ENCODE measurements at regions not wholly inside any gene's neighbourhood (a gene's known extent, or its start where the extent isn't known, plus 50 kb on each side); places are given as distances from the start of the nearest gene placed in this dataset.
"Not testable (repeated sequence)": the region's sequence is repeated elsewhere in the genome, so short reads cannot be mapped to it uniquely, and the experiment has no call there.

DNA sequence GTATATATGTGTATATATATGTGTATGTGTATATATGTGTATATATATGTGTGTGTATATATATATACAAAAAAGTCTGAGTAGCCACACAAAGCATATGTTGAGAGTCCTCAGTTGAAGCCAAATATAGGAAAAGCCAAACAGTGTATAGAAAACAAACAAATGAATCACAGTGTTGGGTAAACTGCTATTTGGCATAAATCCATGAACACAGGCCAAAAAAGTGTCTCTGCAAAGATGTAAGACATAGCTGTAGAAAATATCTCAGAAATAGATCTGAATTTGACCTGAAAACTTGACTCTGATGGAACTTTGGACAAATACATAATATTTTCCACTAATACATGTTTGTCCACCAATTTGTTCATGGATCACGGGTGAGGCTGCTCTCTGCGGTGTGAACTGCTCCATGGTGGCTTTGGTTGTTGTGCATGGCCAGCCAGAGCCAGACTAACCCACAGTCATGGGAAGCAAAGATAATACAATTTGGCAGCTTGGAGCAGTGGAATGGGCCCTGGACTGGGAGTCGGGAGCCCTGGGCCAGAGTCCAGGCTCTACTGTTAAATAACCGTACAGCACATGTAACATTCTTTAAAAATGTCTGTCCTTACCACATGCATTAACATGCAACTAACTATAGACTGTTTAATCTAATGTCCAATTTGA lies 76.9 kb upstream of the EED start:
- no peak for DNase-seq (ENCODE audit: low read depth)

DNA sequence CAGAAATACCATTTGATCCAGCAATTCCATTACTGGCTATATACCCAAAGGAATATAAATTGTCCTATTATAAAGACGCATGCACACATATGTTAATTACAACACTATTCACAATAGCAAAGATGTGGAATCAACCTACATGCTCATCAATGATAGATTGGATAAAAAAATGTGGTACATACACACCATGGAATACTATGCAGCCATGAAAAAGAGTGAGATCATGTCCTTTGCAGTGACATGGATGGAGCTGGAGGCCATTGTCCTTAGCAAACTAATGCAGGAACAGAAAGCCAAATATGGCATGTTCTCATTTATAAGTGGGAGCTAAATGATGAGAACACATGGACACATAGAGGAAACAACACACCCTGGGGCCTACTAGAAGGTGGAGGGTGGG lies 78.3 kb upstream of the EED start:
- DNase-seq (ENCODE audit: low read depth): not testable (repeated sequence)

DNA sequence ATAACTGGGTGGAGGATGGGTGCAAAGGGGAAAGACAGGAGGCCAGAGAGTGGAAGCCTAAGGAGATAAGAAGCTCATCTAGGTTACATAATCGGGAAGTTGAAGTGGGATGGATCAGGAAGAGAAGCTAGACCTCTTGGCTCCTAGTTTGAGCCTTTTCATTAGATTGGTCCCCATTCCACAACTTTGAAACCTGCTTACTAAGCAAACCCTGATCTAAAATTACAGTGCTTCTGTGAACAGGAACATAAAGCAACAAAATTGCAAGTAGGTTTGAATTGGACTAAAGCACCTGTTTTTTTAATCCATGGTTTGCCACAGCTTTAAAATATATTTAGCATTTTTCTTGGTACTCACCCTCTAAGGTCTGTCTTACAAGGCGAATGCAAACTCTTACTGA lies 80.4 kb upstream of the EED start:
- DNase-seq (ENCODE audit: low read depth): no peak

DNA sequence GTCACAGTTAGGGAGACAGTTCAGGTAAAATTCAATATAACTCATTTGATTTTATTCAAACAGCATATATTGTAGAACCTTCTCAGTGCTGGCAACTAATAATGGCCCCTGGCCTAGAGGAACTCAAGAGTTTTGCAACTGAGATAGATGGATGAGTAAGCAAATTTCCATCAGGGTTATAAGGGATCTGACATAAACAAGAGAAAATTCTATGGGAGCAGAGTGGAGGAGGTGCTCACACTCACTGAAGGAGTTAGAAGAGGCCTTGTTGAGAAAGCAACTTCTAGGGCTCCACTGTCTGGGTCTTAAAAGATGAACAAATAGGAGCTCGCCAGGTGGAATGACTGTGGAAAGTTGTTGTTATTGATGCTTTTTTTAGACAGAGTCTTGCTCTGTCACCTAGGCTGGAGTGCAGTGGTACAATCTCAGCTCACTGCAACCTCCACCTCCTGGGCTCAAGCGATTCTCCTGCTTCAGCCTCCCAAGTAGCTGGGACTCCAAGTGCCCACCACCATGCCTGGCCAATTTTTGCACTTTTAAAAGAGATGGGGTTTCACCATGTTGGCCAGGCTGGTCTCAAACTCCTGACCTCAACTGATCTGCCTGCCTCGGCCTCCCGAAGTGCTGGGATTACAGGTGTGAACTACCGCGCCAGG lies 81.2 kb upstream of the EED start:
- DNase-seq (ENCODE audit: low read depth): not testable (repeated sequence)

DNA sequence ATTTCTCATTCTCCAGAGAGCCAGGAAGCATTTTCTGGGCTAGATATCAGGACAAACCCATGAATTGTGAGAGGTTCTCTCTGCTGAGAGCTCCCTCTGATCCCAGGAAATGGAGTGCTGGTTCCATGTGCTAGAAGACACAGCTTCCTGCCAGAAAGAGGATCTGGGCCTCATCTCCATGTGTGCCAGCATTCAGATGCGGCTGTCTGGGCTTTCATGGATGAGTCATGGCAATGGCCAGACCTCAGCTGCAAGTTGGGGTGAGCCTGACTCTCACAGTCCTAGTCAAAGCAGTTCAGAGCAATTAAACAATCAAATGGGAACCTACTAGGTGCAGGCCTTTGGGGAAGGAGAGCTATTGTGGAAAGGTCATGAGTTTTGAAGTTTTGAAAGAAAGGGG lies 82.3 kb upstream of the EED start:
- DNase-seq (ENCODE audit: low read depth): no peak

DNA sequence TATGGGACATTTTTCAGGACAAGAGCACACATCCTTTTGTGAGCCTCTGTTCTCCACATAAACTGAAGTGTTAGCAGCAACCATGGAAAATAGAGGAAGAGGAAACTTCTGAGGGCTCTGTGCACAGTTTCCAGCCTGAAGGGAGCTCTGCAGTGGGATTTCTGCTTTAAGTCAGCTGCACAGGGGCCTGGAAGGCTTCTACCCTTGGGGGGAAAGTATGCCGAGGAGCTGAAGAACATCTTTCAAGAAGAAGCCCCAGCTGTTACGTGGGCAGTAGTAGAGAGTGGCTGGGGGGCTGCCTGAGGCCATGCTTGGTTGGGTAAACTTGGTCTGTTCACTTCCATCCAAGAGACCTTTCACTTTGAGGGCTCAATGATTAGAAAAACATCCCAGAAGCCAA lies 82.7 kb upstream of the EED start:
- DNase-seq (ENCODE audit: low read depth): no peak

DNA sequence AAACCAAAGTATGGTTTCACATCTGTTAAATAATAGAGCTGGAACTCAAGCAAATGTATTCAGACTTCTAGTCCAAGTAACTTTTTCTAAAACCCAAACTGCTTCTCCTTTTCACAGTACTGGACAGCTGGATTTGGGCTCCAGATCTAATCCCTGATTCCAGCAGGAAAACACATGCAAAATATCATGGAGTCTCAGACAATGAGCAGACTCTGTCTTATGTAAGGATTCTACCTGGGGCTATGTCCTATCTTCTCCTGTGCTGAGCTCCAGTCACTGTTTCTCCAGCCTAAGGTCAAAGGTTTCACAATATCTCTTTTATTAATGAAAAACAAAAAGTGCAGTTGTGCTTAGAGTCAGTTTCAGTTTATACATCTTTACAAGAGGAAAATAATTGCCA lies 83.2 kb upstream of the EED start:
- no peak for DNase-seq (ENCODE audit: low read depth)

DNA sequence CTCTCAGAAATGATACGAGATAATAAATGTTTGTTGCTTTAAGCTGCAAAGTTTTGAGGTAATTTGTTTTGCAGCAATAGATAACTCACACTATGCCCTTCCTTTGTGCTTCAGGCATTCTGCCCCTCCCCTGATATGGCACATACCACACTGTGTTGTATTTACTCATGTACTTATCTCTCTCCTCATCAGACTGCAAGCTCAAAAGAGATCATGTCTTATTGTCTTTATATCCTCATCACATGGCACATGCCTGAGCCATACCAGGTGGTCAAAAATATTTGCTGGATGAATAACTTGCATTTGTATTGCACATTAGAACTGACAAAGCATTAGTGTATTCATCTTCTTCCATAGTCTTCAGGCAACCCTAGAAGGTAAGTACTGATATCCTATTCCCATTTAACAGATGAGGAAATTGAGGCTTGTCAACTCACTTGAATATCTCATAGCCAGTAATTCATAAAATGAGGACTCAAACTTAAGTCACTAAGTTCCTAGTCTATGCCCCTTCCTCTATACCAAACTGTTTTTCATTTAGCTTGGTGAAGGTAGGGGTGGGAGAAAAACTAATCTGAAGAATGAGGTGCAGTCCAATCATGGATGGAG lies 83.9 kb upstream of the EED start:
- DNase-seq (ENCODE audit: low read depth): no peak

DNA sequence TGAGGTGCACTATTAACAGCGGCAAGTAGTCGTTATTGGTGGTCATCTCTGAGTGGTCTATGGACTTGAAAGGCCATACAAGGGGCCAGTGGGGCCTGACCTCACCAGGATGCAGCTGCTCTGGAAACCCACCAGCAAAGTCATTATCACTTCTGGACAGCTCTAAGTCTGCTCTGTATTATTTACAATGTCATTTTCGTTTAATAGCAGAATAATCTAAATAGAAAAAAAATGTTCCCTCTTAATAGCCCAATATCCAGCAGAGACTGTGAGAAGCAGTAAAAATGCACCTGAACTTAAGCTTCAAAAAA lies 85.0 kb upstream of the EED start:
- no peak for DNase-seq (ENCODE audit: low read depth)

DNA sequence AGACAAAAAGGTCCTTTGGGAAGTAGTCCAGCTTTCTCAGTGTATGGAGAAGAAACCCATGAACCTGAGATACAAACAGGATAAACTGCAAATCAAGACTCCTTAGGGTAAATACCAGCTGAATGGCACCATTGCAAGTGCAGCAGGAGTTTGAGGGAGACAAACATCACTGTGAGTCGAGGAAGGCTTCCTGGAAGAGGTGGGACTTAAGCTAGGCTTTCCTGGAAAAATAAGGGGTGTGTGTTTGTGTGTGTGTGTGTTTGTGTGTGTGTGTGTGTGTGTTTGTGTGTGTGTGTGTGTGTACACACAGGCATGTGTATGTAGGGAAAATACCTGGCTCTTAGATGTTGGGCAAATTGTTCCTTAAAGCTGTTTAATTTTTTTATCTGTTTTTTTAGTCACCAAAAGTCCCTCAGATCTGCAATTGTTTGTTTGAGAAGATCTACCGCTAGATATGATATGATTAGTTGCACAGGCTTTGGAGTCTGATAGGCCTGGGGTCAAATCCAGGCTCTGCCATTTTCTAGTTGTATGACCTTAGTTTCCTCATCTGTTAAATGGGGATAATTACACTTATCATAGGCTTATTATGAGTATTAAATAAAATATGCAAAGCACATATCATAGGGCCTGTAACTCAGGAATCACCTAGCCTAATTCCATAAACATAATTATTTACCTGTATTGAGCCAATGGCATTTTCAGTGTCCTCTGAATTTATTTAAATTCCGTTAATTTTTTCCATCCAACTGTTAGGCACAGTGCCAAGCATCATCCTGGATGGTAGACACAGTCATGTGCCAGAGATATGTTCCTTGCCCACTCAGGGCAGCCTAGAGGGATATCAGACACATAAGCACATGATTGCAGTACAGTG lies 85.6 kb upstream of the EED start:
- no peak for DNase-seq (ENCODE audit: low read depth)

DNA sequence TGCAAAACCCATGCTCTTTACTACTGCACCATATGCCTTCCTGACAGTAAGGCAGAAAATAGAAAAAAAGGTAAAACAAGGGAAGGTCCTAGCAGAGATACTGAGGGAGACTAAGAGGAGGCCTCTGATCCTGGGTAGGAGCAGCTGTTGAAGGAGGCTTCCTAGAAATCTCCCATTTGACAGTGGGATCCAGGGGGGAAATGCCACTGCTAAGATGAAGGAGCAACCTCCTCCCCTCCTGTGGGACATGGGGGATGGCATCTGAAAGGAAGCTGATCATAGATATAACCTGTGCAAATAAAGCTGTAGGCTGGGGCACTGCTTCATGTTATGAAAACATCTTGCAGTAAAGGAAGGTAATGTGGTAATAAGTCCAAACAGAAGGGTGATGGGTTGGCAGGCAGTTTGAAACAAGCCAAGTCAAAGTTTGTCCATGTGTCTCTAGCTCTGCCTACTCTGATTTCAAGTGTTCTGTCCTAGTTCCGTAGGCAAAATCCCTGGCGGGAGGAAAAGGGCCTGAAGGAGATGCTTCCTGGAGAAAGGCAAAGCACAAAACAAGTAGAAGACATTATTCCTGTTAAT lies 86.7 kb upstream of the EED start:
- no peak for DNase-seq (ENCODE audit: low read depth)

DNA sequence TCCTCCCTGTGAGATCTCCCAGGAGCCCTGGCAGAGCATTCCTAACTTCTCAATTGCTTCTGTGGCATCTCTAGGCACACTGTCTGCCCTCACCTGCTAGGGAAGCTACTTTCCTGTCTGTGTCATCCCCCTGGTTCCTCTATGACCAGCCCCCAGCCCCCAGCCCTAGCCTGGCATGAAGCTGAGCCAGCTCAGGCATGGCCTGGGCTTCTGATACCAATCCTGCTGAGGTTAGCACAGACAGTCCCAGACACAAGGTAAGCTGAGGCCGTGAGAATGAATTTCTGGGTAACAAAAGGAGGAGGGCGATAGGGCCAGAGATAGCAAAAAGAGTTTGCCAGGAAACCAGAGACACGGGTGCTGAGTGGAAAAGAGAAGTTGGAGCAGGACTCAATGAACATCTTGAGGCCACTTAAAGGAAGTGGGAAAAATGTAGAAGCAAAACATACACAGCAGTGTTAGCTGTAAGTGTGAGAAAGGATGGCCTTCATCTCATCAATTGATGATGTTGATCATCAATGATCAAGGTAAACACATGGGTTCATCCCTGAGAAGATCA lies 87.6 kb upstream of the PICALM start:
- DNase-seq (ENCODE audit: low read depth): no peak

DNA sequence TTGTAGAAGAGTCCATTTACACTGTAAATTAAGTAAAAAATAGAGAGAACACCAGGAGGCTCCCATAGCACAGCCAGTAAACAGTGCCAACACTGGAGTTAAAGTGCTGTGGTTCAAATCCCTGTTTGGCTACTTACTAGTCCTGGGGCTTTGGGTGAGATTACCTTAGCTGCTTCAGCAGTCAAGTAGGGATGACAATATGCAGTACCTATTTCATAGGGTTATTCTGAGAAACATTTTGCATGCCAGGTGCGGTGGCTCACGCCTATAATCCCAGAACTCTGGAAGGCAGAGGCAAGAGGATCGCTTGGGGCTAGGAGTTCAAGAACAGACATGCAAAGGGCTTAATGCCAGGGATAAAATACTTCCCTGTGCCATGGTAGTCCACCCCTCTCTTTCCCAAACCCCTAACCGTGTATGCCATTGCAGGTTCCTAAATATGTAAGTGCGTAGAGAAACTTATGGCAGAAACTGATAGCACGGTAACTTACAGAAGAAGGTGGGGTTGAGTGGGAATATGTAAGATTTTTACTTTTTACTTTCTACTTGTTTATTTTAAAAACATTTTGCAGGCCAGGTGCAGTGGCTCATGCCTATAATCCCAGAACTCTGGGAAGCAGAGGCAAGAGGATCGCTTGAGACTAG lies 86.4 kb upstream of the PICALM start:
- DNase-seq (ENCODE audit: low read depth): no peak

DNA sequence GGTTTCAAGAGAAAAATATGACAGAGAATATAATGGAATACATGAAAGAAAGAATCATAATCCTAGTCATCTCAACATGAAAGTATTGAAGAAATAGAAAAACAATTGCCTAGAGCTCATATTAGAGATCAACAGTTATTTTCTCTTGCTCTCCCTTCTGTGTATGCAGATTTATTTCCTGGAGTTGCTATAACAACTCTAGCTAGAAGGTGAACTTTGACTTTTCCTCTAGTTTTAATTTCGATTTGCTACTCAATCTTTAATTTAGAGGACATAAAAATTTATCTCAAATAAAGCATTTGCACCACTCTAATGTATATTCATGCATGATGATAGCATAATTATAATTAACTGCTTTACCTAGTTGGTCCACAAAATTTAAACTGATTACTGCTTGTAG lies 84.6 kb upstream of the PICALM start:
- DNase-seq (ENCODE audit: low read depth): no peak

DNA sequence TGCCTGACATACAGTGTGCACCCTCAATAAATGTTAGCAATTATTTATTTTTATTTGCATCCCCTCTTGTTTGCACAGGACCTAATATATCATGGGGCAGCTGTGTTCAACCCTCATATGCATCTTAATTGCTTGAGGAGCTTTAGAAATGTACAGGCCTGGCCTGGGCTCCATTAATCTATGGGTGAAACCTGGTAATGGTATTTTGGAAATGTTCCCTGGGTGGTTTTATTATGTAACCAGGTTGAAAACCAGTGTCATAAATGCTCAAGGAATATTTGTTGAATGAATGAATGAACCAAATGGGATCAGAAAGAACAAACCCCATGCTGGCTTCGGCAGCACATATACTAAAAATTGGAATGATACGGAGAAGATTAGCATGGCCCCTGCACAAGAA lies 84.0 kb upstream of the PICALM start:
- DNase-seq (ENCODE audit: low read depth): no peak

DNA sequence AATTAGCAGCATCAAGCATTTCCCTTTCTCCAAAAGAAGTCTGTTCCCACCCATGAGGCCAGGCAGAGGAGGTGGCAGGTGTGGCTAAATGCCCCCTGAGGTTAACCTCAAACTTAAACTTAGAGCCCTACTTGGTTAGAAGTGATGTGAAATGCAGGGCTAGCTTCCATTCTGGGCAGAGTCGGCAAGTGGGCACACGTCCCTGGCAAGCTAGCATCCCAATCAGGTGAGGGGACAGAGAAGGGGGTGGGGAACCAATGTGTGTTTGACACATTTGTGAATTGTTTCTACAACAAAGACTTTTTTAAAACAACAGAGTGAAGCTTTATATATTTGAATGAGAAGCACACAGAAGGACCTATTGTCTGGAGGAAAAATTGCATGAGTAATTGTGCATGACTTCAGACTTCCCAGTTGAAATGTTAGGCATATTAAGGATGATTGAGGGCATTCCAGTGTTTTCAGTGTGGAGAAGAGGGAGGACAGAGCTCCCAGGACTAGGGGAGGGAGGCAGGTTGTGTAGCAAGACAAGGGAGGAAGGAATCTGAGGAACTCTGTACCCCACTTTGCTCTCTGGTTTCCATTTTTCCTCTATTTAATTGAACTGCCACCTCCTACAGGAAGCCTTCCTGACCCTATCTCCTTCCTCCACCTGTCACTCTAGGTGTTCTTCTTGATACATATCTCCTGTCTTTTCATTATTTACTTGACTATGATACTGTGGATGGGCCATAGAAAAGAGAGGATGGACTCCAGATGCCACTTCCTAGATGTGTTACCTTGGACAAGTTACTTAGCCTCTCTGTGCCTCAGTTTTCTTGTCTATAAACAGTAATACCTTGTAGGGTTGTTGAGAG lies 83.3 kb upstream of the PICALM start:
- no peak for DNase-seq (ENCODE audit: low read depth)

DNA sequence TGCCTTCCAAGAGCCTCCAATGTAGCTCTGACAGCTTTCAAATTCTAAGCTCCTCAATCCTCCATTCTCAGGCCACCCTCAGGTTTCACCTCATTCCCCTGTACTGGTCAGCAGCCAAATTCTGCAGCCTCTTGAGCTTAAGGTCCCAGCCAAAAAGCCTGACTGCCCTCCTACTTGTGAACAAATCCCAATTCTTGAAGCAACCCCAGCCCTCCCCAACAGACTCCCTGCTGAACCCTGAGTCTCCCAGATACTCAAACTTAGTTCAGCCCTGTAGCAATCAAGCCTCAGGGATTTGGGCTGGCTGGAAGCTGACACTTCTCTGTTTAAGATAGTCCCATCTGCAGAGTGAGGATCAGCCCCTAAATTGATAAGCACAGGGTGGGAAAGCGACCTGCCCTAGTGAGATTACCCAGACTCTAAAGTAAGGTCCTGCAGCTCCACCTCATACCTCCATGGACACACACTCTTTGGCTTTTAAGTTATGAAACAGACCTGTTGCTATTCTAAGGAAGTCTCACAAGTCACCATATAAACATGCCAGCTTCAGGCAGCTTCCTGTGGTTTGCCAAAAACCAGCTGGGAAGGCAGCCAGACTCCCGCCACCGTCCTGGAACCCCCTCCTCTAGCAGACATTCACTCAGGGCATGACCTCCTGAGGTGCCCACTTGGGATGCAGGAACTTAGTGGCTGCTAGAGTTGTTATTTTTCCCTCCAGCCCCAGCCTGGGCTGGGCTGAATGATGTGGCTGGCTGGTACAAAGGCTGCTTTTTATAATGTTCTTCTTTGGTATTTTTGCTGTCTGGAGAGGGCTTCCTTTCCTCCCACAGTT lies 82.5 kb upstream of the PICALM start:
- DNase-seq (ENCODE audit: low read depth): no peak

DNA sequence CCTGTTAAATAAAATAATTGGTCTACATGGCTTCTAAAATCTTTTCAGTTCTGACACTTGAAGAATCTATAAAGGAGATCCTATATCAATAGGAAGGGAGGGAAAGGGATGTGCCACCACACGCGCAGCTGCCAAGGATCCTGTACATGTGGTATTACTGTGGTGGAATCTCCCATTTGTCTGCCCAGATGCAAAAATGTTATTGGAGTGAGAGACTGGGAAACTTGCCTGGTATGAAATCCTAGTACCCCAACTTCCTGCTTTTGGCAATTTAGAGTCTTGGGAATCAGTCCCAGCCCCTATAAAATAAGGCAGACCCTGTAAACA lies 81.9 kb upstream of the PICALM start:
- DNase-seq (ENCODE audit: low read depth): no peak

DNA sequence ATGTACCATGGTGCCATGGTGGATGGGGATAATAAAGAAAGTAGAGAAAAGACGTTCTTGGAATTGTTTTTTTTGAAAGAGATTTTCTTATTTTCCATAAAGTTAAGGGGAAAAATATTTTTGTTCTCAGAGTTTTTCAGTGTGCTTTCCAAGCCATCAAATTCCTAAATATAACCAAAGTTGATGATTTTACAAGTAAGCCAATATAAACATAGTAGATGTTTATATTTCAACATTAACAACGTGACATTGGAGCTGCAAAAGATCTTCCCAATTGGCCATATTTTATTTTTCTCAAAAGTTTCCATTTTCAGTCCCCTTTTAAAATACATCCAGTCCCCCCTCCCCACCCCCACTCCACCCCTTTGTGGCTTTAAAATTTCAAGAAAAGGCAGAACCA lies 80.9 kb upstream of the PICALM start:
- DNase-seq (ENCODE audit: low read depth): no peak

DNA sequence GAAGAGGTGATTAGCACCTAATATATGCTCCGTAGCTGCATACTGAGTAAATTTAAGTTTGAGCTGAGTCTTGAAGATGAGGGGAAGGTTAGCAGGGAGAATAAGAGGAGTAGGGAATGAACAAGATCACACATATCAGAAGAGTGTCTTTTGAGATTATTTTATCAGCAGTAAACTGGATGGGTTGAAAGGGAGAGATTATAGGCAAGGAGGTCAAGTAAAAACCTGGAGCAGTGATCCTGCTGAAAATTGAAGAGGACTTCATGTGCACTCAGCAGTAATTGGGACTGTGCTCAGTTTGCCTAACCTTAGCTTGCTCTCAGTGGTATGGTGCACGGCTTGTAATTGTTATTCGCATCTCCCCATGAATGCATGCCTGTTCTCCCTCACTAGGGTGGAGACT lies 79.5 kb upstream of the PICALM start:
- DNase-seq (ENCODE audit: low read depth): no peak

Measured in stimulated activated CD8-positive, alpha-beta memory T cell treated with anti-CD3 and anti-CD28 coated beads, Interleukin-12 subunit alpha, Interleukin-12 subunit beta, amount 100 ng/mL, for 4 hours (primary cell).